CD4-positive, alpha-beta T cell (primary cell): ENCODE measurements at regions not wholly inside any gene's neighbourhood (a gene's known extent, or its start where the extent isn't known, plus 50 kb on each side); places are given as distances from the start of the nearest gene placed in this dataset.
"Not testable (repeated sequence)": the region's sequence is repeated elsewhere in the genome, so short reads cannot be mapped to it uniquely, and the experiment has no call there.

Source experiments
- ATAC-seq: fragments of 200-7000 bp; cut with Tn5 transposase; one replicate; pipeline ENCODE4 v1.10.0; 2022; ENCODE audit warnings: mild to moderate bottlenecking; ENCODE audit not compliant: poor library complexity
- CTCF ChIA-PET: fragments of 350-600 bp; sonication (Branson Sonifier 250); formaldehyde crosslinking; loops from one replicate; lab custom pipeline; 2021; ENCODE audit warnings: antibody characterized with exemption, inconsistent platforms; lab: Charles Lee
- POLR2A ChIA-PET: fragments of 350-600 bp; sonication (Branson Sonifier 250); formaldehyde crosslinking; loops from one replicate; lab custom pipeline; 2021; ENCODE audit warnings: antibody characterized with exemption, inconsistent platforms; lab: Charles Lee
- DNase-seq, 14 experiments: peaks; one replicate each; pipeline ENCODE4 v3.0.0-alpha.2; 2013 to 2020; ENCODE audit warnings: mixed read lengths in 2 of 14
- H3K27ac ChIP-seq, 2 donors: one replicate each; pipeline versions ENCODE4 v1.5.1 to v1.7.0; 2013; ENCODE audit warnings: low read length in 2 of 2, low read depth in 1 of 2, mild to moderate bottlenecking in 1 of 2
- H3K27me3 ChIP-seq, 2 experiments: 1 replicate in 1 of 2; 2 replicates in 1 of 2; pipeline versions ENCODE4 v1.6.1 to v1.7.0; 2013; ENCODE audit warnings: low read length in 2 of 2, control low read depth in 1 of 2, mild to moderate bottlenecking in 1 of 2, moderate library complexity in 1 of 2; ENCODE audit not compliant: insufficient read depth in 2 of 2, control insufficient read depth in 1 of 2
- H3K36me3 ChIP-seq: one replicate; pipeline ENCODE4 v1.6.1; 2013; ENCODE audit warnings: low read length, control low read depth; ENCODE audit not compliant: insufficient read depth
- H3K4me1 ChIP-seq: one replicate; pipeline ENCODE4 v1.6.1; 2013; ENCODE audit warnings: low read length, control low read depth; ENCODE audit not compliant: insufficient read depth
- H3K4me3 ChIP-seq: one replicate; pipeline ENCODE4 v1.5.1; 2013; ENCODE audit warnings: mild to moderate bottlenecking, low read length, moderate library complexity
- H3K9me3 ChIP-seq, 2 experiments: 1 replicate in 1 of 2; 2 replicates in 1 of 2; pipeline versions ENCODE4 v1.6.1 to v1.7.0; 2013; ENCODE audit warnings: low read length in 2 of 2, mild to moderate bottlenecking in 2 of 2, control low read depth in 1 of 2, moderate library complexity in 1 of 2; ENCODE audit not compliant: control insufficient read depth in 1 of 2, insufficient read depth in 1 of 2
- H3K27ac Mint-ChIP-seq: one replicate; pipeline ENCODE4 v1.8.0; 2020; ENCODE audit warnings: mixed read lengths
- H3K27me3 Mint-ChIP-seq: one replicate; pipeline ENCODE4 v1.8.0; 2021; ENCODE audit warnings: mixed read lengths
- H3K36me3 Mint-ChIP-seq: one replicate; pipeline ENCODE4 v1.8.0; 2021; ENCODE audit warnings: low read depth, mixed read lengths
- H3K4me1 Mint-ChIP-seq: one replicate; pipeline ENCODE4 v1.8.0; 2021; ENCODE audit warnings: low read depth, mixed read lengths
- H3K4me3 Mint-ChIP-seq: one replicate; pipeline ENCODE4 v1.8.0; 2020; ENCODE audit warnings: mild to moderate bottlenecking, mixed read lengths
- H3K9me3 Mint-ChIP-seq: one replicate; pipeline ENCODE4 v1.8.0; 2020; ENCODE audit warnings: mixed read lengths
- CTCF ChIP-seq: fragments of 200-600 bp; IDR thresholded peaks from one replicate; pipeline ENCODE4 v1.8.0; 2022; ENCODE audit warnings: antibody characterized with exemption, mild to moderate bottlenecking
- intact Hi-C, 2 experiments: fragments of 100-400 bp; cut with DNase I in 1 of 2; cut with micrococcal nuclease in 1 of 2; formaldehyde crosslinking; loops; one replicate each; pipeline versions ENCODE4 v1.15.1 to v1.9.0; 2023 to 2025; cut with DNase I, micrococcal nuclease

- Histone ChIP-seq H3K4me1 (no peaks in the 10 kb centered on the region), H3K27ac (no peak overlapping the region), H3K27me3 (no peaks in the 10 kb centered on the region), H3K4me3 (no peak overlapping the region), H3K36me3 (no peaks in the 10 kb centered on the region), H3K9me3 (peaks cover 0 to 7% of the 10 kb centered on the region in 2 experiments)
- intact Hi-C loops = no loop called here
- no peak for TF ChIP-seq CTCF
- no peak overlapping the region for H3K27ac Mint-ChIP-seq
- ChIA-PET POLR2A (no interaction called here), CTCF (no interaction called here)
- no peak for DNase-seq
- no peak for ATAC-seq
- H3K36me3 Mint-ChIP-seq = no peaks in the 10 kb centered on the region
- H3K27me3 Mint-ChIP-seq = no peaks in the 10 kb centered on the region
- H3K9me3 Mint-ChIP-seq = no peaks in the 10 kb centered on the region
- no peak overlapping the region for H3K4me3 Mint-ChIP-seq
- H3K4me1 Mint-ChIP-seq = no peaks in the 10 kb centered on the region
Observed at GRCh38 chr7:152914014-152914844, 154.7 kb downstream of the ACTR3B start.

- H3K27me3 Mint-ChIP-seq, ATAC-seq, H3K4me1 ChIP-seq, H3K9me3 Mint-ChIP-seq, intact Hi-C loops, H3K4me1 Mint-ChIP-seq, CTCF ChIA-PET, H3K4me3 Mint-ChIP-seq, H3K4me3 ChIP-seq, DNase-seq, H3K9me3 ChIP-seq, H3K27ac Mint-ChIP-seq, H3K27me3 ChIP-seq, POLR2A ChIA-PET, H3K36me3 ChIP-seq, H3K27ac ChIP-seq, H3K36me3 Mint-ChIP-seq: not testable (repeated sequence)
Observed at GRCh38 chr7:152914845-152915102, 155.2 kb downstream of the ACTR3B start.

GRCh38 chr7:152922318-152923081 lies 162.9 kb downstream of the ACTR3B start:
- Histone ChIP-seq H3K36me3 (no peaks in the 10 kb centered on the region), H3K27me3 (peaks cover 28 to 31% of the 10 kb centered on the region in 2 experiments), H3K9me3 (peaks cover 9 to 23% of the 10 kb centered on the region in 2 experiments), H3K4me1 (no peaks in the 10 kb centered on the region), H3K27ac (no peak overlapping the region), H3K4me3 (no peak overlapping the region)
- ATAC-seq (no peak), DNase-seq (no peak)
- no peak for TF ChIP-seq CTCF
- intact Hi-C loops = no loop called here
- Mint-ChIP-seq H3K4me1 (no peaks in the 10 kb centered on the region), H3K27me3 (peaks cover 48% of the 10 kb centered on the region), H3K4me3 (no peak overlapping the region), H3K9me3 (peaks cover 2% of the 10 kb centered on the region), H3K27ac (no peak overlapping the region), H3K36me3 (no peaks in the 10 kb centered on the region)
- ChIA-PET CTCF (no interaction called here), POLR2A (no interaction called here)
